GM13977 (cell line): ENCODE measurements at regions not wholly inside any gene's neighbourhood (a gene's known extent, or its start where the extent isn't known, plus 50 kb on each side); places are given as distances from the start of the nearest gene placed in this dataset.

Source experiments
- DNase-seq: peaks from one replicate; pipeline ENCODE4 v3.0.0; 2012; ENCODE audit warnings: low spot score
- in situ Hi-C: fragments of 300-500 bp; cut with MboI; formaldehyde crosslinking; loops from one replicate; pipeline ENCODE4 v1.12.0; 2022; ENCODE audit warnings: low sequenced_read_pairs, low pct_unique_long_range_greater_than_20kb, mixed read lengths, inconsistent platforms; ENCODE audit not compliant: unreplicated experiment
- TF ChIP-seq, protein P1 (sequence below): IDR thresholded peaks from 2 replicates; pipeline ENCODE4 v1.5.1; 2012; ENCODE audit warnings: mild to moderate bottlenecking, control low read depth; ENCODE audit not compliant: insufficient read depth; ENCODE audit errors: extremely low read depth, missing control alignments

DNA sequence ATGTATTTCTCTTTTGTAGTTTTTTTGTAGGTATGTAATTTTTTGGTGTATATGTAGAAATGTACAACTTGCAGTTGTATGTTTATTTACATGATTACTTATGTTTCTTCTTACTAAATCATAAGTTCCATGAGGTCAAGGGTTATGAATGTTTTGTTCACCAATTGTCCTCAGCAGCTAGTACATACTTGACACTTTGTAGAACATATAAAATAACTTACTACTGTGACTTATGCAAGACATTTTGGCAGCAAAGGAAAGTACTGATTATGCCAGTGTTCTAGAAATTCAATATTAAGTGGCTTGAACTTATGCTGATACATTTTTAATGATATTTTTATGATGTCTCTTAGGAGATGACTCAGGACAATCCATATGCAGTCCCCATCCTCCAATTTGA, 209.6 kb downstream of the DKK1 start:
- DNase-seq, result no peak
- in situ Hi-C loops, result no loop called here
- TF ChIP-seq, protein P1, sequence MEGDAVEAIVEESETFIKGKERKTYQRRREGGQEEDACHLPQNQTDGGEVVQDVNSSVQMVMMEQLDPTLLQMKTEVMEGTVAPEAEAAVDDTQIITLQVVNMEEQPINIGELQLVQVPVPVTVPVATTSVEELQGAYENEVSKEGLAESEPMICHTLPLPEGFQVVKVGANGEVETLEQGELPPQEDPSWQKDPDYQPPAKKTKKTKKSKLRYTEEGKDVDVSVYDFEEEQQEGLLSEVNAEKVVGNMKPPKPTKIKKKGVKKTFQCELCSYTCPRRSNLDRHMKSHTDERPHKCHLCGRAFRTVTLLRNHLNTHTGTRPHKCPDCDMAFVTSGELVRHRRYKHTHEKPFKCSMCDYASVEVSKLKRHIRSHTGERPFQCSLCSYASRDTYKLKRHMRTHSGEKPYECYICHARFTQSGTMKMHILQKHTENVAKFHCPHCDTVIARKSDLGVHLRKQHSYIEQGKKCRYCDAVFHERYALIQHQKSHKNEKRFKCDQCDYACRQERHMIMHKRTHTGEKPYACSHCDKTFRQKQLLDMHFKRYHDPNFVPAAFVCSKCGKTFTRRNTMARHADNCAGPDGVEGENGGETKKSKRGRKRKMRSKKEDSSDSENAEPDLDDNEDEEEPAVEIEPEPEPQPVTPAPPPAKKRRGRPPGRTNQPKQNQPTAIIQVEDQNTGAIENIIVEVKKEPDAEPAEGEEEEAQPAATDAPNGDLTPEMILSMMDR, result no peak

DNA sequence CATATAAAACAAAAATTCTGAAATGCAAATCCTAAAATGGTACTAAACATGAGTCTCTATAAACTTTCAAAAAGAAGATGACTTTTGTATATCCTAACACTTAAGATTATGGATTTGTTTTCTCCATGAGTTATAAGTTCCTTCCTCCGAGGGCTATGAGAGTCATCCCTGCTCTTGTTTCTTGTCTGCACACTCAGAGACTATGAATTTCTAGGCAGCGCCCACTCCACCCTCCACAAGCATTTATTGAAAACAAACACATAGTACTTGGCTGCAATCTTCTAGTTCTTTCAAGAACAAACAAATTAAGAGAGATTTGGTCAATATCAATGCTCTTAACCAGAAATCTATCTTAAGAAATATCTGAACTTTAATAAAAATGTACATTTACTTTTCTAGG, 211.7 kb downstream of the DKK1 start:
- TF ChIP-seq, protein P1, result no peak
- no peak for DNase-seq
- in situ Hi-C loops, result no loop called here

DNA sequence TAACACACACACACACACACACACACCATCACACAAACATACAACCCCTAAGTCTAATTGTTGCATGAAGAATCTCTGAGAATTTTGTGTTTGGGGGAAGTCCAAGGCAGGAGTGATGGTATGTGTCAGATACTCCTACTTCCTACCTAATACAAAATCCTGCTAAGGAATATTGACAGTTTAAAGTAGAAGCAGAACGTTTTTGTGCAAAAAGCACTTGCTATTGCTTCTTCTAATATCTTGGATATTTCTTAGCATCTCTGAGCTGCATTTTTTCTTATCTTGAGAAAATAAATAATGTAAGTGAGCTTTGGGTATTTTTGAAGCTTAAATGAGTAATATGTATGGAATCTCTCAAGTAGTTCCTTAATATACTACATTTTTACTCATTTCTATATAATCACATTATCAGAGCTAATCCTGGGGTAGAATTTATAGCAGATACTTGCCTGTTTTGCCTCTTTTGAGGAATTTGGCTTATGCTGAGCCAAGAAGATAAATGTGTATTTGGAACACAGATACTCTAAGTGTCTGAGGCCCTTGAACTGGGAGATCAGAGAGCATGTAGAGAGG, 212.3 kb downstream of the DKK1 start:
- in situ Hi-C loops, result no loop called here
- DNase-seq, result no peak
- TF ChIP-seq, protein P1, result no peak

- no peak for DNase-seq
- in situ Hi-C loops, result no loop called here
- TF ChIP-seq, protein P1, result no peak
Observed at GRCh38 chr10:52532650-52533290, 218.7 kb downstream of the DKK1 start.

DNA sequence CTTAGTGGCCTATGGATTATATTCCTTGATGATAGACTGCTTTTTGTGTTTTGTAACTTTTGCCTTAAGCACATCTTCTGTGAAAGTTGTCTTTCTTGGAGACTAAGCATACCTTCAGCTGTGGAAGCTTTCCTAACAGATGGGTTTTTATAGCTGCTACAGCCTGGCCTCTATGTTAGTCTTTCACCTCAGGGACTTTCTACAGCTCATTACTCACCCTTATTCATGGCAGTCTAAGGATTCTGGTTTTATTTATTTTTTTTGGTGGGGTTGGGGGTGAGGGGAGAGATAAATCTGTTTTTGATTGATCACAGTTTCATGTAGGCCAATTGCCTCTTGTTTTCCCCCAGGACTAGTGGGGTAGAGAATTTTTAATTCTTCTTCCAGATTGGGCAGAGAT, 219.9 kb downstream of the DKK1 start:
- TF ChIP-seq, protein P1, result no peak
- in situ Hi-C loops, result no loop called here
- no peak for DNase-seq

DNA sequence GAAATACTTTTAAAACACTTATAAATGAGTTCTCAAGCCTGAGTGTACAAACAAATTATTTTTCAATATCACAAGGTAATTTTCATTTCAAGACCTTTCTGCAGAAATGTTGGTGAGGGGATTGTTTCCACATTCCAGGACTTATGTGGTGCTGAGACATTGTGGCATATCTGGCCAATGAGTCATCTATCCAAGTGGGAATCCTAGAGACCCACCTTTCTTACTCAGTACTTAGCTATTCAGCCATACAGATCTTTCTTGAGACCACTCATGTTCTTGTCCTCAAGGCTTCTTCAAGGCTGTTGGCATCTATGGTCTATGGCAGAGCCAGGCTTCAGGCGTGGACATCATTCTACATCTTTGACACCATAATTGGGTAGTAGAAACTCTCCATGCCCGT, 225.4 kb downstream of the DKK1 start:
- TF ChIP-seq, protein P1, result no peak
- DNase-seq, result no peak
- in situ Hi-C loops, result no loop called here
